Activated CD8-positive, alpha-beta T cell treated with anti-CD3 and anti-CD28 coated beads, Interleukin-2, amount 10 ng/mL, durations not matched to agents 7 days and 5 days (primary cell): ENCODE measurements at regions not wholly inside any gene's neighbourhood (a gene's known extent, or its start where the extent isn't known, plus 50 kb on each side); places are given as distances from the start of the nearest gene placed in this dataset.

Experiments used
- ATAC-seq: fragments of 150-1000 bp; cut with Tn5 transposase; one replicate; pipeline ENCODE4 v1.10.0; 2021; ENCODE audit warnings: moderate library complexity
- CTCF ChIA-PET: fragments of 350-600 bp; sonication (Branson Sonifier 250); formaldehyde crosslinking; loops from one replicate; lab custom pipeline; 2021; ENCODE audit warnings: antibody characterized with exemption; lab: Charles Lee
- POLR2A ChIA-PET: fragments of 350-600 bp; sonication (Branson Sonifier 250); formaldehyde crosslinking; loops from one replicate; lab custom pipeline; 2021; ENCODE audit warnings: antibody characterized with exemption; lab: Charles Lee
- DNase-seq: peaks from one replicate; pipeline ENCODE4 v3.0.0-alpha.2; 2020
- H3K27ac Mint-ChIP-seq: one replicate; pipeline ENCODE4 v1.8.0; 2021; ENCODE audit warnings: mild to moderate bottlenecking, mixed read lengths
- H3K27me3 Mint-ChIP-seq: one replicate; pipeline ENCODE4 v1.8.0; 2021; ENCODE audit warnings: low read depth, mixed read lengths
- H3K36me3 Mint-ChIP-seq: one replicate; pipeline ENCODE4 v1.8.0; 2021; ENCODE audit warnings: low read depth, mixed read lengths
- H3K4me1 Mint-ChIP-seq: one replicate; pipeline ENCODE4 v1.8.0; 2021; ENCODE audit warnings: low read depth, mixed read lengths
- H3K4me3 Mint-ChIP-seq: one replicate; pipeline ENCODE4 v1.8.0; 2021; ENCODE audit warnings: mild to moderate bottlenecking, mixed read lengths
- H3K9me3 Mint-ChIP-seq: one replicate; pipeline ENCODE4 v1.8.0; 2022; ENCODE audit warnings: mixed read lengths; ENCODE audit not compliant: insufficient read depth

DNA sequence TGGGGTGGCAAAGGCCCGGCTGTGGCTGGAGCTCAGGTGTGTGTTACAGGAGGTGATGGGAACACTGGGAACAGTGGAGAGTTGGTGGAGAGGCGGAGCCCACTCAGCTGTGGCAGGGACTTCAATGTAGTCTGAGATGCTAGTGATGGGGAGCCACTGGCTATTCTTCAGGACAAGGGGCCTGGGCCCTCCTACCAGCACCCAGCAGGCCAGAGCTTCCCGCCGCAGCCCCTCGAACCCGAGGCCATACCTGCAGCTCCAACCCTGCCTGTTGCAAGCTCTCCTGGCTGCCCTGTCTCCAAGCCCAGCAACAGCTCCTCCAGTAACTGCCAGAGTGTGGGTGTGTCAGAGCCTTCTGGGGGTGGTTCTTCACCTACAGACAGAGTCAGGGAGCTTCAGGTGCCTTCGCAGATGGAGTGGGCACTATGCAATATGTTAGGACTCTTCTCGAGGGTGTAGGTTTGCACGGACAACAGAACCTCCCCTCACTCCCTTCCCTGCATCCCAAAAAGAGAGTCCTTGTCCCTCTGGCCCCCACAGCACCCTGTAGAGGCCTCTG, 146.2 kb upstream of the MLN start:
- no peak for DNase-seq
- no peaks in the 10 kb centered on the region for H3K36me3 Mint-ChIP-seq
- peaks cover 5% of the 10 kb centered on the region for H3K4me1 Mint-ChIP-seq
- peaks cover 11% of the 10 kb centered on the region for H3K27me3 Mint-ChIP-seq
- H3K9me3 Mint-ChIP-seq, result no peaks in the 10 kb centered on the region
- ATAC-seq, result no peak
- ChIA-PET CTCF (interaction anchor here (0.9 kb wide), 1 partner anchor 10 kb away, joined by 3 read pairs; no protein-coding TSS in a partner anchor), POLR2A (interaction anchor here (0.9 kb wide), 1 partner anchor 15 kb away, joined by 3 read pairs; no protein-coding TSS in a partner anchor)
- no peak overlapping the region for H3K27ac Mint-ChIP-seq
- no peak overlapping the region for H3K4me3 Mint-ChIP-seq

DNA sequence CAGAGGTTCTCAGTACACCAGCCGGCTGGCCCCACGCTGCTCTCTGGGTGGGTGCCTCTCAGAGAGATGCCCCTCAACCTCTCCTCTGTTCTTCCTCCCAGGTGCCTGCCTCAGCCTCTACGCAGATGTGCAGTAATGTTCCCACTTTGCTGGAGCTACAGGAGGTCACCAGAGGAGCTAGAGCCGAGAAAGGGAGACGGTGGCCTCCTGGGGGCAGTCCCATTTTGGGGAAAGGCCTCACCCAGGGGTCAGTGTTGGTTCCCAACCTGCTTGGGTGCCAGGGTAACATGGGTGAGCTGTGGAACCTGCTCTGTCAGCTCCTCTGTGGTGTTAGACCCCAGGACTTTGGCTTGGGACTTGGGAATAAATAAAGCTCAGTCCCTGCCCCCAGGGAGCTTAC, 145.3 kb upstream of the MLN start:
- ChIA-PET CTCF (interaction anchor here (0.9 kb wide), 1 partner anchor 11 kb away, joined by 3 read pairs; no protein-coding TSS in a partner anchor), POLR2A (interaction anchor here (0.9 kb wide), 1 partner anchor 16 kb away, joined by 3 read pairs; no protein-coding TSS in a partner anchor)
- DNase-seq (no peak), ATAC-seq (no peak)
- Mint-ChIP-seq H3K27ac (no peak overlapping the region), H3K36me3 (no peaks in the 10 kb centered on the region), H3K27me3 (peaks cover 9% of the 10 kb centered on the region), H3K9me3 (no peaks in the 10 kb centered on the region), H3K4me1 (no peaks in the 10 kb centered on the region), H3K4me3 (no peak overlapping the region)

DNA sequence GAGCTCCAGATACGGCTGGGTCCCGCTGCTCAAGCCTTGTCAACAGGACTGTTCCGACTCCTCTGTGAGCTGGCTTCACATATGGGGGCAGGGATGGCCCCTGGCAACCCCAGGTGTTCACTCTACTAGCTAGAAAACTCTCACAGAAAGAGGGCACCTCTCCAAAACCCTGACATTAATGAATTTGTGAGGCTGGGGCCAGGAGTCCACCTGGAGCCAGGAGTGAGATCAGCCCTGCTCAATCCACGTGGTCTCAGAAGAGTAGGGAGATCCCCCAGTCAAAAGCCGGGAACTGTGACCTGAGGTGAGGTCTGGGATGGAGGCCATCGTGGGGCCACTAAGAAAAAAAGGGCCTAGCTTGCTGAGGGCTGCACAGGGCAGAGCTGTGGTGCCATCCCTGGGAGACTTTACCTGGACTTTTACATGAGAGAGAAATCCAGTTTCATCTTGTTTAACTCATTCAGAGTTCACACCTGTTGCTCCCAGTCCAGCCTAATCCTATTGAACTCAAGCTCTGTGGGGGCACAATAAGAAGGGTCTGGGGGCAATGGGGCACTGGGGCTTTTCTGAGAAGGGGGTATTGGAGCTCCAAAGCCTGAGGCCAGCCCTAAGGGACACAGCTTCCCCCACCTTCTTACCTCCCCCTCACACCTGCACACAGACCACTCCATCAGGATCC, 144.3 kb upstream of the MLN start:
- DNase-seq, result no peak
- peaks cover 9% of the 10 kb centered on the region for H3K27me3 Mint-ChIP-seq
- CTCF ChIA-PET, result interaction anchor here (0.8 kb wide), 1 partner anchor 33 kb away, joined by 3 read pairs; no protein-coding TSS in a partner anchor
- no peak overlapping the region for H3K27ac Mint-ChIP-seq
- H3K4me3 Mint-ChIP-seq, result no peak overlapping the region
- no peak for ATAC-seq
- H3K4me1 Mint-ChIP-seq, result no peaks in the 10 kb centered on the region
- H3K9me3 Mint-ChIP-seq, result no peaks in the 10 kb centered on the region
- POLR2A ChIA-PET, result no interaction called here
- no peaks in the 10 kb centered on the region for H3K36me3 Mint-ChIP-seq

DNA sequence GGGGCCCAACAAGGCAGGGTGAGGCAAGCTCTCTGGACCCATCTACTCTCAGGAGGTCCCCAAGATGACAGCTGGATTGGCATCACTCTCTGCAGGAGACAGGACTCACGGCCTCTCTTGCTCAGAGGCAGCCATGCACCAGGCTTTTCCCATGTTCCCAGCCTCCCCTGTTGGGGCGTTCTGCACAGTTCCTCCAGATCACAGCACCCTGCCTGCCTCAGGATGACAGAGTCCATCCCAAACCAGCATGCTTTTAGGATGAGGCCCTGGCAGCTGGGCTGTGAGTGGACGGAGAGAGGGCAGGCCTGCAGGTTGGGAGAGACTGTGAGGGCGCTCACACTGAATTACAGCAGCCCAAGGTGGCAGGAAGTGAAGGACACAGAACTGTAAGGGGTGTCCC, 143.2 kb upstream of the MLN start:
- POLR2A ChIA-PET, result no interaction called here
- CTCF ChIA-PET, result no interaction called here
- Mint-ChIP-seq H3K27ac (no peak overlapping the region), H3K9me3 (no peaks in the 10 kb centered on the region), H3K4me3 (no peak overlapping the region), H3K27me3 (peaks cover 8% of the 10 kb centered on the region), H3K36me3 (no peaks in the 10 kb centered on the region), H3K4me1 (no peaks in the 10 kb centered on the region)
- no peak for ATAC-seq
- no peak for DNase-seq

DNA sequence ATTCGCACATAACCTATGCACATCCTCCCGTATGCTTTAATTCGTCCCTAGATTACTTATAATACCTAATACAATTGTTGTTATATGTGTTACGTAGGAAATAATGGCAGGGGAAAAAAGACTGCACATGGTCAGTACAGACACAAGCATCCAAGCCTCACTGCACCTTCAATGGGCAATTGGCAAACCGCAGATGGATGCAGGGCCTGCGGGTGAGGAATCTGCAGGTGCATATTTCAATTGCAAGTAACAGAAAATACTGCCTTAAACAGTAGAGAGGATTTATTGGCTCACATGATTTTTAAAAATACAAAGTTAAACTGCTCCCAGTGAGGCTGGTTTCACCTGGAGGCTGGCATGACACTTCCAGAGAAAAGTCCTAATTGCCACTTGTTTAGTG, 142.1 kb upstream of the MLN start:
- Mint-ChIP-seq H3K27ac (no peak overlapping the region), H3K27me3 (peaks cover 12% of the 10 kb centered on the region), H3K4me3 (no peak overlapping the region), H3K9me3 (no peaks in the 10 kb centered on the region), H3K36me3 (no peaks in the 10 kb centered on the region), H3K4me1 (no peaks in the 10 kb centered on the region)
- no peak for DNase-seq
- POLR2A ChIA-PET, result no interaction called here
- ATAC-seq, result no peak
- CTCF ChIA-PET, result no interaction called here

DNA sequence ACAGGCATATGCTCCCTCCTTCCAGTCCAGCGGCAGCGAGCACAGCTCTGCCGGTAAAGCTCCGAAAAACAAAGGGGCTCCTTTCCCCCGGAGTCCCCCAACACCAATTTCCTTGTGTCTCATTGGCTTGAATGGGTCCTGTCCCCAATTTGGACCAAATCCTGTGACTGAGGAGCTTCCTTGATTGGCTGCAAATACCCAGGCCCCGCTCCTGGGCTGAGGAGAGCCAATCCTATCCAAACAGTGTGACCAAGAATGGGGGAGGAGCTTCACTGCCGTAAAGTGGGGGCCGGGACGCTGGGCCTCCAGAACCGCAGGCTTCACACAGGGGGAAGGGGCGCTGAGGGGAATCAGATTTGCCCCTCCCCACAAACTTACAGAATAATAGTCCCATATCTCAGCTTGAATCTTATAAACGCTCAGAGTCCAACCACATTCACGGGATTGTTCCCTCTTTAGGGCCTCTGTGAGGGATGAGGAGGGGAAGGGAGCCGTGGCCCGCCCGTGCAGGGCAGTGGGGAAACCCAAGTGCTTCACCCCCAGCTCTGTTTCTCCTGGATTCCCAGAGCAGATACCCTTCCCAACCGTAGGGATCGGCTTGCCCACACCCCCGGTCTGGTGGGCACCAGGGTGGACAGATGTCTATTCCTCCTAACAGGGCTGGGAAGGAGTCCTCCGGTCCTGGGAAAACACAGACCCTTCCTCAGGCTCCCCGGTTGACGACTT, 141.0 kb upstream of the MLN start:
- ChIA-PET POLR2A (no interaction called here), CTCF (no interaction called here)
- H3K4me1 Mint-ChIP-seq, result no peaks in the 10 kb centered on the region
- no peaks in the 10 kb centered on the region for H3K36me3 Mint-ChIP-seq
- H3K9me3 Mint-ChIP-seq, result no peaks in the 10 kb centered on the region
- no peak overlapping the region for H3K27ac Mint-ChIP-seq
- H3K27me3 Mint-ChIP-seq, result peaks cover 17% of the 10 kb centered on the region
- ATAC-seq (no peak), DNase-seq (no peak)
- H3K4me3 Mint-ChIP-seq, result no peak overlapping the region

DNA sequence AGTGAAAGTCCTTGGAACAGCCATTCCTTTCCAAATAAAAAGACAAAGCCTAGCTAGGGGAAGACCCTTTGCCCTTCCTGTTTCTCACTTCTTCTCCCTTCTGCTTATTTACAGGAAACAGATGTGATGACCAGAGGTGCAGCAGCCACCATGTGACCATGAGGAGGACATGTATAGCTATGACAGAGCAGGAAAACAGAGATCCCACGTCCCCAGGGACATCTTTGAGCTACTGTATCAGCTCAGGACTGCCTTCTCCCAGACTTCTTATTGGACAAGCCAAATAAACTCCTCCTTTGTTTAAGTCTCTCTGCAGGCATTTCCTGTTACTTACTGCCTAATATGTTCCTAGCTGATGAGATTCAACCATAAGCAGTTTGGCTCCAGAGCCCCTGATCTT, 133.1 kb upstream of the MLN start:
- Mint-ChIP-seq H3K4me1 (peaks cover 10% of the 10 kb centered on the region), H3K36me3 (no peaks in the 10 kb centered on the region), H3K27ac (no peak overlapping the region), H3K4me3 (no peak overlapping the region), H3K27me3 (peaks cover 34% of the 10 kb centered on the region), H3K9me3 (no peaks in the 10 kb centered on the region)
- CTCF ChIA-PET, result no interaction called here
- POLR2A ChIA-PET, result interaction anchor here (0.9 kb wide), 1 partner anchor 32 kb away, joined by 3 read pairs; no protein-coding TSS in a partner anchor
- DNase-seq (no peak), ATAC-seq (no peak)

DNA sequence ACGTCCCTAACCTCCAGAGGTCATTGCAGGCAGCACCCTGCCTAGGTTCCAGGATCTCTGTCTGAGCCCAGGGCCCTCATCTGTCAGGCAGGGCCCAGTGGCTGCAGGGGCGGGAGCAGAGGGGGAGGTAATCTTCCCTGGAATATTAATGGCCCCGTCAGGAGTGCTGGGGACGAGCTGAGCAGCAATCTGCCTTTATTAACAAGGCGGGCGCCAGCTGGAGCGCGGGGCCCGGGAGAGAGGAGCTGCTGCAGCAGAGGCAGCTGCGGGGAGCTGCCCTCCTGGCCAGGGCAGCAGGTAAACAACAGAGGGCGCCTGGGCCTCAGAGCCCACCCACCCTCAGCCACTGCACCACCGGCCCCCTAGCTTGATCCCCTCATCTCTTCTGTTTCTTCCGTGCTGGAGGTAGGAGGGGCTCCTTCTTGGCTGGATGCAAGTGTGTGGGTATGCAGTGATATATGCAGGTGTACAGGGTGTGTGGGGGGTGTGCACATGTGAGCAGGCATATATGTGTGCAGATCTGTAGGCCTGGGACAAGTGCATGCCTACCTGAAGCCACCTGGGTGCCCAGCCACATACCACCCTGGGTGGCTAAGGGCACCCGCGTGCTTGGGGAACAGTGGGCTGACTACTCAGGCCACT, 131.8 kb upstream of the MLN start:
- Mint-ChIP-seq H3K27ac (no peak overlapping the region), H3K4me3 (no peak overlapping the region), H3K4me1 (peaks cover 10% of the 10 kb centered on the region), H3K9me3 (no peaks in the 10 kb centered on the region), H3K36me3 (no peaks in the 10 kb centered on the region), H3K27me3 (peaks cover 37% of the 10 kb centered on the region)
- ATAC-seq (no peak), DNase-seq (no peak)
- POLR2A ChIA-PET, result interaction anchor here (1.0 kb wide), 1 partner anchor 31 kb away, joined by 3 read pairs; no protein-coding TSS in a partner anchor
- CTCF ChIA-PET, result interaction anchor here (1.2 kb wide), 1 partner anchor 20 kb away, joined by 4 read pairs; no protein-coding TSS in a partner anchor

DNA sequence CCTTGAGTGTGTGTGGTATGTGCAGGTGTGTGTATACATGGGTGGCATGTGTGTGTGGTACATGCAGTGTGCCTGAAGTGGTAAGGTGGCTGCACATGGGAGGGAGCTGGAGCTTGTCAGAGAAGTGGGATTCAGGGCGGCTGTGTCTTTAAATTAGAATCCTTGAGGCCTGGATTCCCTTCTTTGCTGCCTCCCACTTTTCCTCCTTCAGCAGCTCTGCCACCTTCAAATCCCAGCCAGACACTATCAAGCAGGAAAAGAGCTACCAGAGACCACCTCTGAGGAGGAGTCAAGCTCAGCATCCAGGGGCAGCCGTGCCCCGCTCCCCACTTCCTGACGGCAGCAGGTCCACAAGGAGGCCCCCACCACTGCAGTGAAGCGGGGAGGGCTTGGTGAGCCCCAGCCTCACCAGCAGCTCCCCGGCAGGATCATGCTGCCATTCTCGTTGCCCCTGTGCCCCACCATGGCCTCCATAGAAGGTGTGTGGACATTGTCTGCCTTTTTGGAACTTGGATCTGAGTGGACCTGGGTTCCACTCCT, 131.0 kb upstream of the MLN start:
- DNase-seq (no peak), ATAC-seq (no peak)
- no peaks in the 10 kb centered on the region for H3K9me3 Mint-ChIP-seq
- no peaks in the 10 kb centered on the region for H3K36me3 Mint-ChIP-seq
- H3K4me3 Mint-ChIP-seq, result no peak overlapping the region
- H3K27ac Mint-ChIP-seq, result no peak overlapping the region
- H3K27me3 Mint-ChIP-seq, result peaks cover 35% of the 10 kb centered on the region
- ChIA-PET POLR2A (interaction anchor here (1.0 kb wide), 1 partner anchor 30 kb away, joined by 3 read pairs; no protein-coding TSS in a partner anchor), CTCF (no interaction called here)
- peaks cover 10% of the 10 kb centered on the region for H3K4me1 Mint-ChIP-seq

DNA sequence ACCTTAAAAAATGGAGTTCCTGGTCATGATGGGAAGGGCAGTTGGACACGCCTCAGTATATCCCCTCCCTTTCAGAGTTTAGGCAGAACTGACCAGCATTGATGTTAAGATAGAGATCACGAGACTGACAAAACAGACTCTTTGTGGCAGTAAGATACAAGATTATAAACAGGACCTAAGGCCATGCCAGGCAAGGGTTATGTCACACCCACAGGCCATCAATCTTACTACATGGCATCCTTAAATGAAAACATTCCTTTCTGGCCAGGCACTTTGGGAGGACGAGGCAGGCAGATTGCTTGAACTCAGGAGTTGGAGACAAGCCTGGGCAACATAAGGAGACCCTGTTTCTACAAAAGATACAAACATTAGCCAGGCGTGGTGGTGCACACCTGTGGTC, 129.3 kb upstream of the MLN start:
- ATAC-seq, result no peak
- H3K36me3 Mint-ChIP-seq, result no peaks in the 10 kb centered on the region
- H3K27ac Mint-ChIP-seq, result no peak overlapping the region
- H3K9me3 Mint-ChIP-seq, result no peaks in the 10 kb centered on the region
- ChIA-PET CTCF (interaction anchor here (0.9 kb wide), 1 partner anchor 19 kb away, joined by 3 read pairs; no protein-coding TSS in a partner anchor), POLR2A (no interaction called here)
- H3K4me1 Mint-ChIP-seq, result peaks cover 10% of the 10 kb centered on the region
- no peak overlapping the region for H3K4me3 Mint-ChIP-seq
- DNase-seq, result no peak
- peaks cover 29% of the 10 kb centered on the region for H3K27me3 Mint-ChIP-seq

DNA sequence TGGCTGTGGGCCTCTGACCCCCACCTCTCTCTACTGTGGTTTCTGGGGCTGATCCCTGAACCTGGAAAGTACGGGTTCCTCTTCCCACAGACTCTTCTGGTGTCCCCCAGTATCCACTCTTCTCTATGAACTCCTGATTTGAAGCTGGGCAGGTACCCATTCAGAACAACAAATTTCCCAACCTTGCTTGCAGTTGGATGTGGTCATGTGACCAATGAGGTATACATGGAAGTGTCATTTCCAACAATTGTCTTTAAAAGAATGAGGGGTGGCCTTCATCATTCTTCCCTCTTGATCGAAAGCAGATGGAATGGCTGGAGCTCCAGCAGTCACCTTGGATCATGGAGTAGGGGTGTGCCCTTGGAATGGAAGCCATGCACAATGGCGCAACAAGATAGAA, 128.0 kb upstream of the MLN start:
- no peak overlapping the region for H3K27ac Mint-ChIP-seq
- ChIA-PET POLR2A (no interaction called here), CTCF (interaction anchor here (1.4 kb wide), 1 partner anchor 9 kb away, joined by 5 read pairs; no protein-coding TSS in a partner anchor)
- H3K4me3 Mint-ChIP-seq, result no peak overlapping the region
- H3K27me3 Mint-ChIP-seq, result peaks cover 25% of the 10 kb centered on the region
- H3K9me3 Mint-ChIP-seq, result no peaks in the 10 kb centered on the region
- ATAC-seq (no peak), DNase-seq (no peak)
- H3K4me1 Mint-ChIP-seq, result peaks cover 8% of the 10 kb centered on the region
- no peaks in the 10 kb centered on the region for H3K36me3 Mint-ChIP-seq
